T-helper 1 cell (primary cell): ENCODE measurements at regions not wholly inside any gene's neighbourhood (a gene's known extent, or its start where the extent isn't known, plus 50 kb on each side); places are given as distances from the start of the nearest gene placed in this dataset.

Source experiments
- DNase-seq, 5 donors: peaks; one replicate each; pipeline ENCODE4 v3.0.0-alpha.2; 2012 to 2020

DNA sequence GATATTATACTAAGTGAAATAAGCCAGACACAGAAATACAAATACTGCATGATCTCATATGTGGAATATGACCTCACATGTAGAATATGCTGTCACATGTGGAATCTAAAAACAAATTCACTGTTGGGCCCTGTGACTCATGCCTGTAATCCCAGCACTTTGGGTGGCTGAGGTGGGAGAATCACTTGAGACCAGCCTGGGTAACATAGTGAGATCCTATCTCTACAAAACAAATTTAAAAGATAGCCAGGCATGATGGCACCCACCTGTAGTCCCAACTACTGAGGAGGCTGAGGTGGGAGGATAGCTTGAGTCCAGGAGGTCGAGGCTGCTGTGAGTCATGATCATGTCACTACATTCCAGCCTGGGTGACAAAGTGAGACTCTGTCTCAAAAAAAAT, 160.3 kb downstream of the PTEN start:
- no peak for DNase-seq

DNA sequence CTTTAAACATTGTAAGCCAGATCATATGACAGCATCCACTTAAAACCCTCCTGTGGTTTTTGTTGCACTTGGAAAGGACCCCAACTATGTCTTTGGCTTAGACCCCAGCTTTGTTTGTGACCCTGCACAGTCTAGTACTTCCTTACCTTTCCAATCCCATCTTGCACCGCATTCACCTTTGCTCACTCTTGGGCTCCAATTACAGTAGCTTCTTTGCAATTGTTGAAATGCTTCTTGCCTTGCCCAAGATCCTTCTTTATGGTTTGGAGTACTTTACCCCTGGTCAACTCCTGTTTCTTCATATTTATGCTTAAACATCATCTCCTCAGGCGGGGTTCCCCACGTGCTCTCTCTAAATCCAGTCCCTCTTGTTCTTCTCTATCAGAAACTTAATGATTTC, 162.6 kb downstream of the PTEN start:
- no peak for DNase-seq

DNA sequence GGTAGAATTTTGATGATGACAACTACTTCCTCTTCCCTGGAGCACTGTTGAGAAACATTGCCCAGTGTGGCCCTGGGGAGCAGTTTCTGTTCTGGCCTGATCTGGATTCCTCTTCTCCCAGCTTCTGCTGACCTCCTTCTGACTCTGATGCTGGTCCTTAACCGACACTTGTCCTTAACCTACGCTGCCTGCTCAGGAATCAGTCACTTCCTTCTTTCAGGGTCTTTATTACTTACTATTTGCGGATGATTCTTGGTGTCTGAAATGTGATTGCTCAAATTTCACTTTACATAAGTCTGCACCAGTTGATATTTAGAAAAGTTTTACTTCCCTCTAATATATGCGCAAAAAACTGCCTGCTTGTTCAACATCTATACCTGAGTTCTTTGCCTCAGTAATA, 164.1 kb downstream of the PTEN start:
- no peak for DNase-seq

DNA sequence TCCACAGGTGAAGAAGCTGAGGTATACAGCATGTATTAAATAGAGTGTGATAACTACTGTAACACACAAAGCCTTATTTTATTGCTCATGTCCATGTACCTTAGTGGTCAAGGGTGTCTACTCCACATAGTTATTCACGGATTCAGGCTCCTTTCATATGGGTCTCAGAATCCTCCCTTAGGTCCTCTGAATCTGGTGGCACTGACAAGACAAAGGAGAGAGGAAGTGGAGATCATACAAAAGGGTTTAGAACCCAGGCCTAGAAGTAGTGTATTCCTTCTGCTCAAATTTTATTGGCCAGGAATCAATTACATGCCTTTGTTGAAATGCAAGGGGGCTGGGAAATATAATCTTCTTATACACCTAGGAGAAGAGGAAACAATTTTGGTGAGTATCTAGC, 164.6 kb downstream of the PTEN start:
- DNase-seq = no peak

DNA sequence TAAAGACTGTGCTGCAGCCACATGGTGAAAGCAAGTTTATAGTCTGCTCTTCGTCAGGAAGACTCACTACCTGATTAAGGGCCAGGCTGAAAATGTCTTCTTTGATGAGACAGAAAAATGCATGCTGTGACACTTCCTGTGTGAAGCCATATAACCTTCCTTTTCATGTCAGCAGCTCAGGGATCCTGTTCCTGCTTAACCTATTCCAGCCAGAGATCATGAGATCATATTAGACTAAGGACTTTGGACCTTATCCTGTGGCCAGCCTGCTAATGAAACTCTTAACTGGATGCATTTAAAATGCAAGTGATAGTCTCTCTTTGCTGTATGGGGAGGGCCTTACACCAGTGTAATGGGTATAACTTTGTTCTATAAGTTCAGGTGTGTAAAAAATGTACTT, 165.2 kb downstream of the PTEN start:
- DNase-seq = peak in 1 of 5 donors; percentile 19

DNA sequence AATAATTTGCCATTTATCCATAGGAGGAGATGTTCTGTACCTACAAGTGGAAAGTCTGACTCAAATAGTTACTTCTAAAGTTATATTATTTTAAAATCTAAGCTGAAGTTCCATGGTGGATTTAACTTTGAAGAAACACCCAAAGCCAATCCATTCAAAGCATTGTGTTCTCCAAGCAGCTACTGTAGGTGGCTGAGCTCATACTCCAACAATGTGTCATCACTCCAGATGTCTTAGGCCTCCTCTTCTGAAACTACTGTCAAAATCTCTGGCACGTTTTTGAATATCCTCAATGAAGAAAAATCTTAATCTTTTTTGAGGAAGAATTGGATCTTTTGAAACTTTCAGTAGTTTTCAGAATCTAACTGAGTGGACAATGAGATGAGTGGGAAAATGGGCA, 169.1 kb downstream of the PTEN start:
- DNase-seq = no peak

DNA sequence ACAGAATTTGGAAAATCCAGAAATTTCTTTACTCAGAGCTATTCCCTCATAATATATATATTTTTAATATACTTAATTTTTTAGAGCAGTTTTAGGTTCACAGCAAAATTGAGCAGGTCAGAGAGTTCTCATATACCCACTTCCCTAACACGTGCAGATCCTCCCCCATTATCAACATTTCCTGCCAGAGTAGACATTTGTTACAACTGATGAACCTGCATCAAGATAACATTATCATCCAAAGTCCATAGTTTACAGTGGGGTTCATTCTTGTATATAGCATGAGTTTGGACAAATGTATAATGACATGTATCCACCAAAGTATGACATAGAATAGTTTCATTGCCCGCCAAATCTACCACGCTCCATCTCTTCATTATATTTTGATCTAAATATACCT, 170.0 kb downstream of the PTEN start:
- DNase-seq = no peak

DNA sequence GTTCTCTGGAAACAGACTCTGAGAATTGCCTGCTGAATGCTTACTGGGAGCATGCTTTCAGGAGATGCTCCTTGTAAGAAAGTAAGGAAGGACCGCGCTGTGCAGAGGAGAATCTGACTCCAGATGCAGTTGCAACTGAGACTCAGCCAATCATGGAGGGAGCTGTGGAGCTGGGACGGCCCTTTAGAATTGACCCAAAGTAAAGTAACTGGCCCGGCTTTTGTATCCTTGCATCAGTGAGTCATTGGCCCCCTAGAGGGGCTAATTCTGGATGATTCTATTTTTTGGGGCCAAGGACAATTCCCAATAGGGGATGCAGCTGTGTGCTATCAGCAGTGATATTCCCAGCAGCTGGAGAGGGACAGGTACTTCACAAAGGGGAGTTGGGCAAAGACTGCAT, 170.4 kb downstream of the PTEN start:
- no peak for DNase-seq

DNA sequence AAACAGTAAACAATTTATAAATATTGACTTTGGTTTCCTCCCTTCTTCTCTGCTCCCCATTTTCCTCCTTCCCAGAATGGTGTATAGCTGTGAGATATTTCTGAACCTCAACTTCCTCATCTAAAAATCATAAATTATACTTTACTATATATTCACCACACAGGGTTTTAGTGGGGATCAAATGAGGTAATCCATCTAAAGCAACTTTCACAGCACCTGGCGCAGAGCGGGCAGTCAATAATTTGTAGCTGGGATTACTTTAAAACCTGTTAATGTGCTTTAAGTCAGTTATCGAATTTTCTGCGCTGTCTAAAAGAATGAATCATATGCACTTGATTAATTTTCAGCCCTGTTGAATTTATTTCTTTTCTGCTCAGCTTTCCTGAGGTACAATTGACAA, 172.7 kb downstream of the PTEN start:
- no peak for DNase-seq

DNA sequence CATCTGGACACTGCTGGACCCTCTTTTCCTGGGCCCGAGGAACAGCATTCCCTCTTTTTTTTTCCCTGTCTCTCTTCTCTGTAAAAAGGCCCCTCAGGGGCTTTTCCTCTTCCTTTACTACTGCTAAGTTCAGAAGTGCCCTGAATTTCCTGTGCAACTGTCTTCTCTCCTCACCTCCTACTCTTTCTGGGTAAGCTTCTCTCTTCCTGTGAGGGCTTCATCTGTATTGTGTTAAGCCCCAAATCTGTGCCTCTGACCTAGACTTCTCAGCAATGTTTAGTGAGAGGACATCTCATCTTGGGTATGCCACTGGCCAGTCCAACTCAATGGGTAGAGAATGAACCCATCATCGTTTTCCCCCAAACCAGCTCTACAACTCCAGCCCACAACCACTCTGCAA, 174.2 kb downstream of the PTEN start:
- DNase-seq = peak in 1 of 5 donors; percentile 3

DNA sequence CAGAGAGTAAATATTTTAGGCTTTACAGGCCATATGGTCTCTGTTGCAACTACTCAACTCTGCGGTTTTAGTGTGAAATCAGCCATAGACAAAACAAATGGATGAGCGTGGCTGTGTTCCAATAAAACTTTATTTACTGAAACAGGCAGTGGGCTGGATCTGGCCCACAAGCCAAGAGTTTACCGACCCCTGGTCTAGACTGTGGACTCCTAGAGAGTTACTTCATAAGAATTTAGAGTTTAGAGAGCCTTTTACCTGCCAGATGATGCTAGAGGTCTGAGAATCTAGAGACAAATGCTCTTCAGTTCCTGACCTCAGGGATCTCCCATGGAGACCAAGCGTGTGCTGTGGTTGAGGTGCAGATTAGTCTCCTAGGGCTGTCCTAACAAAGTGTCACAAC, 174.8 kb downstream of the PTEN start:
- no peak for DNase-seq

DNA sequence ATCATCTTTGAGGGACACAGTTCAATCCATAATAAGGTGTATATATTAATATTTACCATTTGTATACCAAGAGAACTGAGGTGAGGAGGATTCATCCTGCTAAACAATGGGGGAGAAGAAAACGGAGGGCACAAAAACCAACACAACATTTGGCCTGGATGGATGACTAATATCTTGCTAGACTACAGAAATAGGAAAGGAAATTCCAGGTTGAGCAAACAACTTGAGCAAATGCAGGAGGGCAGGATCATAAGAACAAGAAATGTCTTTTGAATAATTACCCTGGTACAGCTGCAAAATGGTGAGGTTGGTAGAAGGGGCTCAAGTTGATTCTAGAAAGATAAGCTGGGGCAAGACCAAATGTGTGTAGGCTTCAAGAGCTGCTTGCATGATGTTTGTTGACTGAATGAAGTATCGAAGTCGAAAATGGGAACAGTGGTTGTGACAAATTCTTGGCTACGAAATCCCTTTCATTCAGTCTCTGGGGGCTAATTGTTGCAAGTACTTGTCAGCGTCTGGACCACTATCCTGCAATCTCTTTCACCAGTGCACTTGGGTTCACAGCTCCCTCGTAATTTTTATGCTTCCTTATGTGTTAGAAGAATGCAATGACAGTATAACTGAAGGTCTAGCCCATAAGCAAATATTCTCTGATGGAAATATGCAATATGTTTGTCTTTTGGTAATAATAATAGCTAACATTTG, 176.2 kb downstream of the PTEN start:
- DNase-seq = no peak

DNA sequence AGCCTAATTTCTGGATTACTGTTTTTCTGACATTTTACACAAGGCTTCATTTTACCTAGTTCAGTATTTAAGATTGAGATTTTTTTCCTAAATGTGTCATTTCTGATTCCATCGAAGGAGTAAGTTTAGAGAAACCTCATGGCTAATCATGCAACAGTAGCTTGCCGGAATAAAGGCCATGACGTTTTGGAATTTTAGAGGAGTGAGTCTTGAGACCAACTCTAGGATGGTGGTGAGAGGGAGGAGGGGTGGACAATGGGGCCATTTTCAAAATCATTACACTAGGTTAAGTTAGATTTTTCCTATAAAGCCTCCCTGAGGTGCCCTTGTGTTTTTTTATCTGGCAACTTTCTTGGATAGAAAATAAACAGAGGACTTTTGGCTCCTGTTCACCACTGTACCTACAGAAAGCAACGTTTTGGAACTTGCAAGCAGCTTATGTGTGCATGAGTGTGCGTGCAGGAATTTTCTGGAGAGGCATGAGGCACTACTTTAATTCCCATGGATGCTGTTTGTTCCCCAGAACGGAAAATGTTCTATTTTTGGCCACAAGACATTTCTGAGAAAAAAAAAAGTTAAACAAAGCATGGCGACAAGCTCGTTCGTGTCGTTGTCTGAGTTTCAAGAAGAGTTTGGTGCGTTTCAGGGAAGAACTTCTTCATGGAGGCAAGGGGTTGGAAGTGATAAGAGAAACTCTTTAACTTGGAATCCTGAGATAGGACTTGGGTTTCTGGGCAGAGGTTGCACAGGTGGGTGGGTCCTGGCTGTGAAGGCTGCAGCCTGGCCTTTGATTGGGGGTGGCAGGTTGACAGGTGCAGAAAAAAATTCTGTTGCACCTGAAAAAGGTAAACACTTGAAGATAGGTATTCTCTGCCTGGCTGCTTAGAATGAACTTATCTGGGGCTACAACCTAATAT, 178.1 kb downstream of the PTEN start:
- DNase-seq = no peak

DNA sequence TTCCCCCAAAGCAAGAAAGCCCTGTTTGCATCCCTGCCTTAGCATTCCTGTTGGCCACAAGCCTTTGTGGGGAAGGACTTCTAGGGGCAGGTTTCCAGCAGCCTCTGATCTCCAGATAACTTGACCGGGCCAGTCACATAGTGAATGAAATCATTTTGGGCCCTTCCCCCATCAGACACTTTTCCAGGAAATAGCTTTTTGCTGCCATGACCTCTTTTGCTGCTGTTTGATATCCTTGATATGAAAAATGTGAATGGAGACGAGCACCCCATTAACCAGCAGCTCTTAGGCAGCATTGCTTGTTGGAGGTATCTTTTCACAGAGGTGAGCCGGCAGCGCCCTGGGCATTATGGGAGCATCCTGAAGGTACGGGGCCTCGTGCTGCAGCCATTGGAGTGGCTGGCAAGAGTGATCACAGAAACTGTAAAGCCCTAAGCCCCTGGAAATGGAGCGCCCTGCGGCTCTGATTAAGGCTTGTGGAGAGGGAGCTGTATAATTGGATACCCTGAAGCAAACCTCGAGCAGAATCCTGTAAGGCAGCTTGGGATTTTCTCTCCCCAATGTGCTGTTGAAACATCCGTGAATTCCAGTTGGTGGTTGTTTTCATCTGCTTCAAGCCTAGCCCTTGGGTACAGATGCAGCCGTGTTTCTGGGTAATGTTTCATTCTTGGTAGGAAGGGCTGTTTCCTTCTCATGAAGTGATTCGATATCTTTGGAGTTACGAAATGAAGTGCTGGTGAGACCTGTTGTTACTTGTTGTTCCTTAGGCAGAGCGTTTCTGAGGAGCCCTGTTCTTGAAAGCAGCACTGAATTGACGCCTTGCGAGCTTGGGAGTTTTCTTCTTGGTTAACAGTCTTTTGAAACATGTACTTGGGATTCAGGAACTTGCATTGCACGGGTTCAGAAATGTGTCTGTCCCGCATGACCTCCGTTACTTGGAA, 179.0 kb downstream of the PTEN start:
- DNase-seq = no peak

DNA sequence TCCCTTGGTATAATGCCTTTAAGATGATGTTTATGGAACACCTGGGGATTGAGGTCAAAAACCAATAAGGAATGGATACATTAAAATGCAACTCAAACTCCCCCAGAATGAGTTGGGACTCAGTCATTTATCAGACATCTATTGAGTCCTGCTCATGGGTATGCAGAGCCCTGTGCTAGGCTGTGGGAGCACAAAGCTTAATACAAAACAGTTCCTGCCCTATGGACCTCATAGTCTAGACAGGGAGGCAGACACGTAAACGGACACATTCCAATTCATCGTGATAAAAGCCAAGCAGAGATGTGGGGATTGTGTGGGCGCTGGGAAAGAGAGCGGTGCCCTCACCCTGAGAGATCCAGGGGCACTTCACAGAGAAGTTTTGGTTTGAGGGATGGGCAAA, 181.7 kb downstream of the PTEN start:
- no peak for DNase-seq

DNA sequence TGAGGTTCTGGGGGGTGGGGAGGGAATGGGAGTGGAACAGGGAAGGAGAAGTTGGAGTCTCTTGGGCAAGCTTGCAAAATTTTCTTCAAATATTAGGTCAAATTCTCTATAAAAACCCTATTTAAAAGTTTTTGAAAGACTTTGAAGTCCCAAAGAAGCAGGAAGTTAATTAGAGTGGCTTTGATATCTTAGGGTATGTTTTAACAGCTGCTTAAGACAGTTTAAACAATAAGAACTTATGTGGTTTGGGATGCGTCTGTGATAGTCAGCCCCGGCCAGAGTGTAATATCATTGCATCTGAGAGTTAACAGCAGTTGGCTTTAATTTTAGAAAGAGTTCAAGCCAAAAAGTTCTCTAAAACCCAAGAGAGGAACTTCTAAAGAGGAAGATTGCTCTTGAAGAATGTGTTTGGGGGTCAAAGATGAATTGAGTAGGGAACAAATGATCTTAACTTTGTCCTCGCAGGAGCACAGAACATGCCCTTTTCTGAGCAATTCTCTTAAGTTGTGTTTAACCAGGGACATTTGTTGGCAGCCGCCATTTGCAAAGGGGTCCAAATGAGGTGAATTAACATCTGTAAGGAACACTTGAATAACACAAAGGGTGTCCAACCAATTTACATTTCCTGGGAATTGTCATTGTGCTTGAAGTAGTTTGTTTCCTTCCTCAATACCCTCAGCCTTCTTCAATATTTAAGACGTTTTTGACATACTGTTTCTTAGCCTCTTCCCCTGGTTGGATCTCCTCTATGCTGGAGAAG, 182.4 kb downstream of the PTEN start:
- no peak for DNase-seq

DNA sequence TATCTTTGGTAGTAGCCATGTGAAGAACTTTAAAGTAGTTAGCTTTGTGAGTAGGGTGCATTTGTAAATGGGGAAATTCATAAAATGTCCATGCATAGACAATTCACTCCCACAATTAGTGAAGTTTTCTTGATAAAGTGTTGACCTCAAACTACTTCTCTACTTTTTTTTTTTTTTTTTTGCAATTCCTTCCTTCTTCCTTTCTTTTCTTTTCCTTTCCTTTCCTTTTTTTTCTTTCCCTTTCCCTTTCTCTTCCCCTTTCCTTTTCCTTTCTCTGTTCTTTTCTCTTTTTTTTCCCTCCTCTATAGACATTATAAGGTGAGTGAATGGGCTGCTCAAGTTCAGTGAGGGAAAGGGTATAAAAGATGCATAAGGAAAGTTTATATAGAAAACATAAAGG, 184.2 kb downstream of the PTEN start:
- DNase-seq = no peak

DNA sequence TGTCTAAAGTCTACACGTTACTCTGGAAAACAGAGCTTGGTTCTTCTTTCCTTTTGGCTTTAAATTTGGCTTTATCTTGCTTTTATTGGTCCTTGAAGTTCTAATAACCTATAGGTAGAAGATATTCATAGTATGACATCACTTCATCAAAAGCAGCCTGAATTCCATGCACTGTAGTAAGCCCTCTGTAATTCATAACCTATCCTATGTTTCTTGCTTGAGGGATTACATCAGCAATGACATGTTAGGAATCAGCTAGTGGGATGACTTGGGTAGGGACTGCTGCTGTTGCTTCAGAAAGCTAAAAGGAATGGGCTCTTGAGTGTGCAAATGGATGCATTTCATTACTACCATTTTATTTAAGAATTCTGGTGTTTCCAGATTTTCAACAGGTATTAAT, 184.9 kb downstream of the PTEN start:
- no peak for DNase-seq

DNA sequence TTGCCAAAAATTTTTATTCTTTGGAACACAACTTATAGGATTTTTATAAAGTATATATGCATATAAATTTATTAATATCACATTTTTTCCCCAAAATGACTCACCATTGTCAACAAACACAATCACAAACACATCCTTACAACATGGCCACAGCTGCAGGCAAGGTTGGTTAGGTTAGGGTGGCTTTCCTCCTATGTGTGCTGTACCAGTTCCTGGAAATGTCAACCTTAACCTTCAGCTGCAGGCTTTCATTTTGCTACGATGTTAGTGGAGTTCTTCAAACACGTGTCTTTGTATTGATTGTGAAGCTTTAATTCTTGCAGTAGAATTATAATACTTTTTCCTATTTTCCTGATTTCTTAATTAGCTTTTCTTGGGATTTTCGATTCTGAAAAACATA, 185.8 kb downstream of the PTEN start:
- no peak for DNase-seq

DNA sequence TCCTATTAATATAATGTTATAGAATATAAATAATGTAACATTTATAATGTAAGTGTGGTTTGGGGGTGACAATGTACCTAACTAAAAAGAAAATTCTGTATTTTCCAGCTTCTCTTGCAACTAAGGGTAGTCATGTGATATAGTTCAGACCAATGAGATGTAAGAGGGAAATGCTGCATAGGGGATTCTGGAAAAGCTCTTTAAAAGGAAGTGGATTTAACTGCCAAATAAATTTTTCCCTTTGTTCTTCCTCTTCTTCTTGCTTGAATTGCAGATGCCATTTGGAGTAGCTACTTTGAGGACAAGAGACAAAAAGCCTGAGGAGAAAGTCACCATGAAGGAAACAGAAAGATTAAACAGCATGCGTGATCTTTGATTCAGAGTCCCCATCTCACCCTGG, 194.3 kb downstream of the PTEN start:
- DNase-seq = no peak

DNA sequence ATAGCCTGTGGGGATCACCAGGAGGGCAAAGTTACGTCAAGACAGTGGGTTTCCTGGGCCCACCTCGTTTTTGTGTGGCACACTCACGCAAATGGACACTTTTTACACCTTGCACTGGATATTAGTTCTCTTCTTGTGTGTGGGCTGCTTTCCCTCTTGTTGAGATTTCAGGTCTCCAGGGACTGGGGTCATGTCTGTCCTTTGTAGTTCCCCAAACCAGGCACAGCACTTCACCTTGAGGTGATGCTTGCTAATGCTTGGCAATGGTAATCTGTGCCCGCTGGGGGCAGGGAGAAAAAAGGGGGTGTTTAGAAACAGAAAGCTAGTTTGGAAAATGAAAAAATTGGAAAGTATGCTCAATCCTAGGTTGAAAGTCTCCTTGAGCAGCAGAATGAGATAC, 195.3 kb downstream of the PTEN start:
- no peak for DNase-seq

DNA sequence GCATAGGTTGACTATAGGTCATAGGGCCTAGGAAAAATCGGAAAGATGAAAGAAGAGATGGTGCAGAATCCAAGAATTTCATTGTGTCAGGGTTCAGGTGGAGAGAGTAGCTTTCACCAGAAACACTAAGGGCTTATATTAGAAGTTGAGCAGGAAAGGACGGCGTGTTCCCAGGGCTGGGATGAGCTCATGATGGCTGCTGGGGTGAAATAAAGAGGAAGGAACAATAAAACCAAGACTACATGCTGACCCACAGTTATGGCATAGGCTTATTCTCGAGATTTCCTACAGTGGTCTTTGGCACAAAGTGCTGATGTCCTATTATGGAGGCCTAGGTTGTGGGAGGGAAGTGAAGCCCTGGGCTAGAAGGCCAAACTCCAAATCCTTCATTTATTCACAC, 195.8 kb downstream of the PTEN start:
- DNase-seq = no peak

DNA sequence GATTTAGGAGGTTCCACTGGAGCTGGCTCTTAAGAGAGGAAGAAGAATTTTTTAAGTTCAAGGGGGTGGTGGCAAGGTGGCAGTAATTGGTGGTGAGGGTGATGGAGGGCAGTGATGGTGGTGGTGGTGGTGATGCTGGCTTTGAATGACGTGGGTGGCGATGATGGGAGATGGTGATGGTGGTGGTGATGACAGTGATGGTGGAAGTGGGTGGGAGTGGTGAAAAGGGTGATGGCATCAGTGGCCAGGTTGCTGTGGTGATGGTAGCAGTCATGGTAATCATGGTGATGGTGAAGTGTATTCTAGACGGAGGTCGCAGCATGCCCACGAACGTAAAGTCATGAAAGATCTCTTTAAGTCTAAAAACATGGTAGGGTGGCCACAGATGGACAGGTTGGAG, 197.3 kb downstream of the PTEN start:
- DNase-seq = no peak
